H1 (cell line): ENCODE measurements at regions not wholly inside any gene's neighbourhood (a gene's known extent, or its start where the extent isn't known, plus 50 kb on each side); places are given as distances from the start of the nearest gene placed in this dataset.

Experiments
- CREB1 ChIP-seq: IDR thresholded peaks from 2 replicates; pipeline ENCODE4 v1.6.1; 2012; ENCODE audit warnings: inconsistent platforms
- EP300 ChIP-seq, 2 experiments: IDR thresholded peaks; 1 replicate in 1 of 2; 2 replicates in 1 of 2; pipeline ENCODE4 v1.6.1; 2011 to 2012; ENCODE audit warnings: low read depth in 2 of 2, low read length in 2 of 2, mild to moderate bottlenecking in 2 of 2, borderline replicate concordance in 1 of 2, inconsistent platforms in 1 of 2, moderate library complexity in 1 of 2
- EZH2 ChIP-seq: fragments of 200-600 bp; sonication (generic); IDR thresholded peaks from 2 replicates; pipeline ENCODE4 v1.7.1; 2012; ENCODE audit warnings: low read depth, mild to moderate bottlenecking, moderate library complexity, low read length, inconsistent platforms; ENCODE audit not compliant: severe bottlenecking
- POLR2A ChIP-seq, 2 experiments: IDR thresholded peaks; 1 replicate in 1 of 2; 2 replicates in 1 of 2; pipeline ENCODE4 v1.6.1; 2011; ENCODE audit warnings: low read depth in 2 of 2, low read length in 2 of 2, mild to moderate bottlenecking in 2 of 2; ENCODE audit errors: control extremely low read depth in 1 of 2
- POLR2AphosphoS5 ChIP-seq: IDR thresholded peaks from 2 replicates; pipeline ENCODE4 v1.6.1; 2011; ENCODE audit warnings: low read depth, low read length
- TF ChIP-seq, protein P1 (sequence below), 3 experiments: IDR thresholded peaks; 1 replicate in 2 of 3; 2 replicates in 1 of 3; pipeline versions ENCODE4 v1.5.1 to v1.6.1; 2011; ENCODE audit warnings: low read length in 3 of 3, mild to moderate bottlenecking in 3 of 3, inconsistent platforms in 2 of 3, low read depth in 1 of 3, moderate library complexity in 1 of 3; ENCODE audit not compliant: insufficient read depth in 1 of 3; ENCODE audit errors: control extremely low read depth in 1 of 3
- TF ChIP-seq, protein P2 (sequence below): IDR thresholded peaks from 2 replicates; pipeline ENCODE4 v1.6.1; 2011; ENCODE audit warnings: low read depth, mild to moderate bottlenecking, low read length; ENCODE audit not compliant: insufficient read depth

DNA sequence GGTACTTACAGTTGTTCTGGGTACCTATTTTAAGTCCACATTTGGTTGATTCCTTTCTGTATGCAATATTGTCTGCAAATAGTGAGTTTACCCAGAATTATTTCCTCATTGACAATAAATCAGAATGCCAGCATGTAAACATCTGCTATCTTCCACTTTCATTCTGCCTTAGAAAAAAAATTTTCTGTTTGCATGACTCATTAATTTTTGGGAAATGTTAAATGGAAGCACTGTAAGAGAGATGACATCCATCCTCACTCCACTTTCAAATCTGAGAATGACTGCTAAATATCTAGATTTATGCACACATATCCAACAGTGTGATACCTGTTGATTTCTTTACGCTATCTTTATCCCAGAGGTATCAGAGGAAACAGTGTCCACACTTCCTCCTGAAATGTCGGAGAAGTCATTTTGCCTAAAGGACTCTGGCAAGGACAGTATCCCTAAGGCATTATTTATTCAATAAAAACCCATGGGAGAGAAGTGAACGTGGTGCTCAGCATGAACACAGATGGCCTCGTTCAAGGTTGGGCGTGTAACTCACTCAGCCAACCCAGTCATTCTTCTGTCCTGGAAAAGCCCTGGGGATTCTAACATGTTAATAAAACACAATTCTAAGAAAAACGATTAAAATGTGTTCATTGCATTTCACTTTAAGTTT lies 780.9 kb downstream of the QKI start:
- TF ChIP-seq EZH2 (no peak), EP300 (IDR thresholded peaks at IDR 0.05; ENCODE audit: borderline replicate concordance in 1 of 2, low read depth in 2 of 2, low read length in 2 of 2) (no peak), POLR2A (IDR thresholded peaks at IDR 0.05; ENCODE audit: control extremely low read depth in 1 of 2, low read depth in 2 of 2, low read length in 2 of 2) (no peak), CREB1 (no peak), POLR2AphosphoS5 (no peak)
- TF ChIP-seq, protein P1, sequence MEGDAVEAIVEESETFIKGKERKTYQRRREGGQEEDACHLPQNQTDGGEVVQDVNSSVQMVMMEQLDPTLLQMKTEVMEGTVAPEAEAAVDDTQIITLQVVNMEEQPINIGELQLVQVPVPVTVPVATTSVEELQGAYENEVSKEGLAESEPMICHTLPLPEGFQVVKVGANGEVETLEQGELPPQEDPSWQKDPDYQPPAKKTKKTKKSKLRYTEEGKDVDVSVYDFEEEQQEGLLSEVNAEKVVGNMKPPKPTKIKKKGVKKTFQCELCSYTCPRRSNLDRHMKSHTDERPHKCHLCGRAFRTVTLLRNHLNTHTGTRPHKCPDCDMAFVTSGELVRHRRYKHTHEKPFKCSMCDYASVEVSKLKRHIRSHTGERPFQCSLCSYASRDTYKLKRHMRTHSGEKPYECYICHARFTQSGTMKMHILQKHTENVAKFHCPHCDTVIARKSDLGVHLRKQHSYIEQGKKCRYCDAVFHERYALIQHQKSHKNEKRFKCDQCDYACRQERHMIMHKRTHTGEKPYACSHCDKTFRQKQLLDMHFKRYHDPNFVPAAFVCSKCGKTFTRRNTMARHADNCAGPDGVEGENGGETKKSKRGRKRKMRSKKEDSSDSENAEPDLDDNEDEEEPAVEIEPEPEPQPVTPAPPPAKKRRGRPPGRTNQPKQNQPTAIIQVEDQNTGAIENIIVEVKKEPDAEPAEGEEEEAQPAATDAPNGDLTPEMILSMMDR (IDR thresholded peaks at IDR 0.05; ENCODE audit: control extremely low read depth in 1 of 3, insufficient read depth in 1 of 3, low read depth in 1 of 3, low read length in 3 of 3): no peak
- TF ChIP-seq, protein P2, sequence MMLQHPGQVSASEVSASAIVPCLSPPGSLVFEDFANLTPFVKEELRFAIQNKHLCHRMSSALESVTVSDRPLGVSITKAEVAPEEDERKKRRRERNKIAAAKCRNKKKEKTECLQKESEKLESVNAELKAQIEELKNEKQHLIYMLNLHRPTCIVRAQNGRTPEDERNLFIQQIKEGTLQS: no peak
